B cell (primary cell): ENCODE measurements at regions not wholly inside any gene's neighbourhood (a gene's known extent, or its start where the extent isn't known, plus 50 kb on each side); places are given as distances from the start of the nearest gene placed in this dataset.

Experiments
- CTCF ChIP-seq: fragments of 200-600 bp; IDR thresholded peaks from one replicate; pipeline ENCODE4 v1.8.0; 2022; ENCODE audit warnings: antibody characterized with exemption, mild to moderate bottlenecking
- EZH2 ChIP-seq: IDR thresholded peaks from 2 replicates; pipeline ENCODE4 v1.6.1; 2012; ENCODE audit warnings: borderline replicate concordance, low read depth, mild to moderate bottlenecking, moderate library complexity, low read length; ENCODE audit not compliant: insufficient read depth, poor library complexity, severe bottlenecking

DNA sequence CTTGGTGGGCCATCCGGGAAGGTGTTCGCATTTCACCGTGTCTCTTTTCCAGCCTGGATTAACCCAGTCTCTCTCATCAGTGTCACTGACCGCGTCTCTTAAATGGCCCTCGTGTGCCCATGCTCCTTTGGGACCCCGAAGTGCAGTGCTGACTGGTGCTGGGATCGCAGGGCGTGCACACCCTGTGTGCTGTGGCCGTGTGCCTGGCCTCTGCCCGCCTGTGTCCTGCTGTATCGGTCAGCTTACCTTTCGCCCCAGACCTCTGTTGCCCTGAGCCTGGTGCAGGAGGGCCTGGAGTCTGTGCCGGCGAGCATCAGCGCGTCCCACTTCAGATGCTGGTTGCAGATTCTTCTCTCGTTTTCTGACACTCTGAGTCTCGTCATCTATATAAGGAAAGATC, 68.3 kb upstream of the HGFAC start:
- no peak for TF ChIP-seq CTCF
- no peak for TF ChIP-seq EZH2
